HepG2 (cell line): ENCODE measurements at regions not wholly inside any gene's neighbourhood (a gene's known extent, or its start where the extent isn't known, plus 50 kb on each side); places are given as distances from the start of the nearest gene placed in this dataset.

Experiments
- ATF1 ChIP-seq: IDR thresholded peaks from 2 replicates; pipeline ENCODE4 v1.6.1; 2016; ENCODE audit warnings: mild to moderate bottlenecking, control low read depth
- ATF3 ChIP-seq: sonication (generic); formaldehyde crosslinking; IDR thresholded peaks from 2 replicates; pipeline ENCODE4 v1.4.0; 2020; ENCODE audit warnings: missing genetic modification reagents
- BRD4 ChIP-seq: sonication (generic); formaldehyde crosslinking; IDR thresholded peaks from 2 replicates; pipeline ENCODE4 v1.4.0; 2020; ENCODE audit warnings: missing genetic modification reagents
- CBX5 ChIP-seq: sonication (generic); formaldehyde crosslinking; IDR thresholded peaks from 2 replicates; pipeline ENCODE4 v1.4.0; 2020; ENCODE audit warnings: missing genetic modification reagents, borderline replicate concordance
- FUBP1 ChIP-seq: sonication (generic); formaldehyde crosslinking; IDR thresholded peaks from 2 replicates; pipeline ENCODE4 v1.5.1; 2020; ENCODE audit warnings: missing genetic modification reagents, mild to moderate bottlenecking, borderline replicate concordance
- MLX ChIP-seq: IDR thresholded peaks from 2 replicates; pipeline ENCODE4 v1.6.1; 2016
- NFIB ChIP-seq: sonication (generic); formaldehyde crosslinking; IDR thresholded peaks from 2 replicates; pipeline ENCODE4 v1.9.0; 2021; ENCODE audit warnings: missing genetic modification reagents, mild to moderate bottlenecking, borderline replicate concordance
- ONECUT2 ChIP-seq: sonication (generic); formaldehyde crosslinking; IDR thresholded peaks from 2 replicates; pipeline ENCODE4 v1.4.0; 2020; ENCODE audit warnings: missing genetic modification reagents
- PPARG ChIP-seq: conservative IDR thresholded peaks from 2 replicates; pipeline ENCODE4 v1.6.1; 2016; ENCODE audit warnings: missing biosample characterization, missing genetic modification reagents
- PREB ChIP-seq: sonication (generic); formaldehyde crosslinking; IDR thresholded peaks from 2 replicates; pipeline ENCODE4 v1.4.0; 2020; ENCODE audit warnings: missing genetic modification reagents
- PRPF4 ChIP-seq: fragments of 200-400 bp; formaldehyde crosslinking; IDR thresholded peaks from 2 replicates; pipeline ENCODE4 v1.6.1; 2016; ENCODE audit warnings: low read length, low read depth; ENCODE audit not compliant: poor library complexity, severe bottlenecking
- REL ChIP-seq: sonication (generic); formaldehyde crosslinking; conservative IDR thresholded peaks from 2 replicates; pipeline ENCODE4 v1.8.0; 2022; ENCODE audit warnings: mild to moderate bottlenecking, missing genetic modification reagents, moderate library complexity
- STAG1 ChIP-seq: sonication (generic); formaldehyde crosslinking; IDR thresholded peaks from 2 replicates; pipeline ENCODE4 v1.4.0; 2020; ENCODE audit warnings: missing genetic modification reagents
- U2AF1 ChIP-seq: fragments of 200-400 bp; formaldehyde crosslinking; optimal IDR thresholded peaks from 2 replicates; pipeline ENCODE3; 2017; ENCODE audit warnings: mild to moderate bottlenecking, low read depth, low read length
- XRCC5 ChIP-seq: fragments of 200-400 bp; formaldehyde crosslinking; optimal IDR thresholded peaks from 2 replicates; pipeline ENCODE3; 2017; ENCODE audit warnings: mild to moderate bottlenecking, low read length
- ZNF253 ChIP-seq: sonication (generic); formaldehyde crosslinking; IDR thresholded peaks from 2 replicates; pipeline ENCODE4 v1.8.0; 2022; ENCODE audit warnings: mild to moderate bottlenecking, missing genetic modification reagents, borderline replicate concordance
- ZNF281 ChIP-seq: sonication (generic); formaldehyde crosslinking; IDR thresholded peaks from 2 replicates; pipeline ENCODE4 v1.4.0; 2020; ENCODE audit warnings: missing genetic modification reagents, borderline replicate concordance
- ZNF709 ChIP-seq: sonication (generic); formaldehyde crosslinking; IDR thresholded peaks from 2 replicates; pipeline ENCODE4 v1.5.0; 2020; ENCODE audit warnings: mild to moderate bottlenecking, missing genetic modification reagents
- ZNF891 ChIP-seq: sonication (generic); formaldehyde crosslinking; IDR thresholded peaks from 2 replicates; pipeline ENCODE4 v1.5.0; 2020; ENCODE audit warnings: mild to moderate bottlenecking, missing genetic modification reagents
- TF ChIP-seq, protein P1 (sequence below): sonication (generic); formaldehyde crosslinking; IDR thresholded peaks from 2 replicates; pipeline ENCODE4 v1.5.0; 2020; ENCODE audit warnings: missing genetic modification reagents
- TF ChIP-seq, protein P2 (sequence below): IDR thresholded peaks from 2 replicates; pipeline ENCODE4 v1.6.1; 2018; ENCODE audit warnings: missing genetic modification reagents, mild to moderate bottlenecking, missing compliant biosample characterization

- no peak; the same call in 1 of the 2 replicates for TF ChIP-seq ONECUT2 (CRISPR knock-in tag)
- peak; percentile 96 for TF ChIP-seq U2AF1
- TF ChIP-seq FUBP1, result no peak
- TF ChIP-seq REL (CRISPR knock-in tag), result no peak
- TF ChIP-seq NFIB (CRISPR knock-in tag), result no peak
- TF ChIP-seq BRD4 (CRISPR knock-in tag), result peak; percentile 91
- TF ChIP-seq, protein P1, sequence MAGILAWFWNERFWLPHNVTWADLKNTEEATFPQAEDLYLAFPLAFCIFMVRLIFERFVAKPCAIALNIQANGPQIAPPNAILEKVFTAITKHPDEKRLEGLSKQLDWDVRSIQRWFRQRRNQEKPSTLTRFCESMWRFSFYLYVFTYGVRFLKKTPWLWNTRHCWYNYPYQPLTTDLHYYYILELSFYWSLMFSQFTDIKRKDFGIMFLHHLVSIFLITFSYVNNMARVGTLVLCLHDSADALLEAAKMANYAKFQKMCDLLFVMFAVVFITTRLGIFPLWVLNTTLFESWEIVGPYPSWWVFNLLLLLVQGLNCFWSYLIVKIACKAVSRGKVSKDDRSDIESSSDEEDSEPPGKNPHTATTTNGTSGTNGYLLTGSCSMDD (CRISPR knock-in tag), result no peak
- TF ChIP-seq STAG1 (CRISPR knock-in tag), result peak; percentile 38
- TF ChIP-seq ATF1 (CRISPR knock-in tag), result no peak
- TF ChIP-seq ZNF281 (CRISPR knock-in tag), result peak; percentile 95
- TF ChIP-seq PPARG, result no peak
- TF ChIP-seq XRCC5, result peak; percentile 95
- TF ChIP-seq PRPF4, result no peak
- TF ChIP-seq MLX (CRISPR knock-in tag), result peak; percentile 58; the same call in 1 of the 2 replicates
- peak; percentile 96; the same call in 1 of the 2 replicates for TF ChIP-seq CBX5 (CRISPR knock-in tag)
- no peak for TF ChIP-seq ZNF253
- TF ChIP-seq, protein P2, sequence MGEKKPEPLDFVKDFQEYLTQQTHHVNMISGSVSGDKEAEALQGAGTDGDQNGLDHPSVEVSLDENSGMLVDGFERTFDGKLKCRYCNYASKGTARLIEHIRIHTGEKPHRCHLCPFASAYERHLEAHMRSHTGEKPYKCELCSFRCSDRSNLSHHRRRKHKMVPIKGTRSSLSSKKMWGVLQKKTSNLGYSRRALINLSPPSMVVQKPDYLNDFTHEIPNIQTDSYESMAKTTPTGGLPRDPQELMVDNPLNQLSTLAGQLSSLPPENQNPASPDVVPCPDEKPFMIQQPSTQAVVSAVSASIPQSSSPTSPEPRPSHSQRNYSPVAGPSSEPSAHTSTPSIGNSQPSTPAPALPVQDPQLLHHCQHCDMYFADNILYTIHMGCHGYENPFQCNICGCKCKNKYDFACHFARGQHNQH (CRISPR knock-in tag), result peak; percentile 91
- peak; percentile 73; the same call in 1 of the 2 replicates for TF ChIP-seq ZNF709 (CRISPR knock-in tag)
- peak; percentile 51; the same call in 1 of the 2 replicates for TF ChIP-seq ATF3 (CRISPR knock-in tag)
- TF ChIP-seq PREB (CRISPR knock-in tag), result no peak
- 0 out of 2 replicates have a peak, but pooled peaks have one; percentile 8 for TF ChIP-seq ZNF891 (CRISPR knock-in tag)
These were observed 213.0 kb upstream of the HAAO start (continued) for GRCh38 chr2:43005245-43005974.
